Thyroid gland (tissue), 4 donors: ENCODE measurements at regions not wholly inside any gene's neighbourhood (a gene's known extent, or its start where the extent isn't known, plus 50 kb on each side); places are given as distances from the start of the nearest gene placed in this dataset.

Experiments
- CTCF ChIP-seq, 6 experiments: fragments of 200-600 bp in 3 of 6; fragments of 450-650 bp in 3 of 6; sonication (generic) in 3 of 6; IDR thresholded peaks; one replicate each; pipeline ENCODE4 v1.5.1; 2016 to 2019; ENCODE audit warnings: antibody characterized with exemption in 6 of 6, mild to moderate bottlenecking in 2 of 6, inconsistent platforms in 1 of 6, moderate library complexity in 1 of 6
- POLR2A ChIP-seq, 2 donors: fragments of 450-650 bp; IDR thresholded peaks; one replicate each; pipeline ENCODE4 v1.6.1; 2017; ENCODE audit warnings: antibody characterized with exemption in 2 of 2, mild to moderate bottlenecking in 2 of 2, moderate library complexity in 1 of 2

- no peak for TF ChIP-seq POLR2A (IDR thresholded peaks at IDR 0.05)
- no peak for TF ChIP-seq CTCF (IDR thresholded peaks at IDR 0.05)
Observed at GRCh38 chr4:98193459-98194105, 50.3 kb upstream of the STPG2 start.
